DMS53 treated with DMSO at 0.1 percent for 48 hours (cell line): ENCODE measurements at regions not wholly inside any gene's neighbourhood (a gene's known extent, or its start where the extent isn't known, plus 50 kb on each side); places are given as distances from the start of the nearest gene placed in this dataset.

Experiments
- DNase-seq: peaks from one replicate; lab custom pipeline; 2025; ENCODE audit not compliant: unreplicated experiment; lab: John Stamatoyannopoulos, UW

- no peak for DNase-seq
Measured at GRCh38 chr7:84821671-84822534, 365.0 kb downstream of the SEMA3D start.

GRCh38 chr7:84820481-84820880 is 366.4 kb downstream of the SEMA3D start:
- DNase-seq = no peak

GRCh38 chr7:84817016-84817415 is 369.8 kb downstream of the SEMA3D start:
- DNase-seq = no peak

GRCh38 chr7:84813376-84813775 is 373.5 kb downstream of the SEMA3D start:
- no peak for DNase-seq

- no peak for DNase-seq
Measured at GRCh38 chr7:84812021-84812420, 374.8 kb downstream of the SEMA3D start.

- no peak for DNase-seq
Measured at GRCh38 chr7:84811362-84811761, 375.5 kb downstream of the SEMA3D start.

GRCh38 chr7:84809877-84810276 is 377.0 kb downstream of the SEMA3D start:
- no peak for DNase-seq

- DNase-seq = no peak
Measured at GRCh38 chr7:84803979-84804378, 382.9 kb downstream of the SEMA3D start.

- DNase-seq = no peak
Measured at GRCh38 chr7:84801396-84801795, 385.5 kb downstream of the SEMA3D start.

GRCh38 chr7:84800846-84801245 is 386.0 kb downstream of the SEMA3D start:
- DNase-seq = no peak

GRCh38 chr7:84799106-84799505 is 387.8 kb downstream of the SEMA3D start:
- DNase-seq = no peak

GRCh38 chr7:84792231-84792893 is 394.5 kb downstream of the SEMA3D start:
- DNase-seq = no peak

- no peak for DNase-seq
Measured at GRCh38 chr7:84790882-84791281, 396.0 kb downstream of the SEMA3D start.

- no peak for DNase-seq
Measured at GRCh38 chr7:84786073-84786472, 400.8 kb downstream of the SEMA3D start.

GRCh38 chr7:84784450-84784849 is 402.4 kb downstream of the SEMA3D start:
- no peak for DNase-seq

GRCh38 chr7:84783141-84783778 is 403.6 kb downstream of the SEMA3D start:
- DNase-seq = no peak

GRCh38 chr7:84781838-84782237 is 405.0 kb downstream of the SEMA3D start:
- DNase-seq = no peak

GRCh38 chr7:84780158-84781124 is 406.4 kb downstream of the SEMA3D start:
- no peak for DNase-seq

GRCh38 chr7:84757761-84758160 is 429.1 kb downstream of the SEMA3D start:
- DNase-seq = no peak

GRCh38 chr7:84746353-84746752 is 440.5 kb downstream of the SEMA3D start:
- DNase-seq = no peak

GRCh38 chr7:84744385-84744784 is 442.5 kb downstream of the SEMA3D start:
- DNase-seq = no peak
